ENCODE measurements at regions not wholly inside any gene's neighbourhood (a gene's known extent, or its start where the extent isn't known, plus 50 kb on each side); places are given as distances from the start of the nearest gene placed in this dataset.

GRCh38 chr6:43940071-43940392, 170.0 kb downstream of the VEGFA start:
- TF ChIP-seq PATZ1 (CRISPR knock-in tag; IDR thresholded peaks at IDR 0.05; ENCODE audit: borderline replicate concordance), result no peak
- no peak for TF ChIP-seq SNAI2 (CRISPR knock-in tag; IDR thresholded peaks at IDR 0.05)
- no peak for TF ChIP-seq RARB (CRISPR knock-in tag; IDR thresholded peaks at IDR 0.05)
- no peak for TF ChIP-seq TSHZ2 (CRISPR knock-in tag; IDR thresholded peaks at IDR 0.05)
- no peak for TF ChIP-seq PPARA (CRISPR knock-in tag; IDR thresholded peaks at IDR 0.05; ENCODE audit: borderline replicate concordance)
- ATAC-seq, result no peak

GRCh38 chr6:43939281-43940070, 169.5 kb downstream of the VEGFA start:
- no peak for TF ChIP-seq ISL1 (CRISPR knock-in tag; IDR thresholded peaks at IDR 0.05)
- TF ChIP-seq TSHZ2 (CRISPR knock-in tag; IDR thresholded peaks at IDR 0.05), result no peak
- no peak for TF ChIP-seq ZC3H10 (CRISPR knock-in tag; IDR thresholded peaks at IDR 0.05)
- TF ChIP-seq ZFP3 (CRISPR knock-in tag; IDR thresholded peaks at IDR 0.05), result no peak
- no peak for TF ChIP-seq SNAI2 (CRISPR knock-in tag; IDR thresholded peaks at IDR 0.05)
- TF ChIP-seq CREB5 (CRISPR knock-in tag; IDR thresholded peaks at IDR 0.05; ENCODE audit: low read depth), result no peak
- no peak for TF ChIP-seq GLIS3 (CRISPR knock-in tag; IDR thresholded peaks at IDR 0.05)
- no peak for ATAC-seq

GRCh38 chr6:43938178-43939105, 168.4 kb downstream of the VEGFA start:
- ATAC-seq, result no peak
- TF ChIP-seq ISL1 (CRISPR knock-in tag; IDR thresholded peaks at IDR 0.05) (no peak), ZFP3 (CRISPR knock-in tag; IDR thresholded peaks at IDR 0.05) (no peak), ESRRG (CRISPR knock-in tag; IDR thresholded peaks at IDR 0.05) (no peak)

GRCh38 chr6:43937236-43938177, 167.5 kb downstream of the VEGFA start:
- ATAC-seq, result peak; percentile 12; the same call in 2 of the 3 replicates
- no peak for TF ChIP-seq BACH2 (CRISPR knock-in tag; IDR thresholded peaks at IDR 0.05; ENCODE audit: borderline replicate concordance)
- TF ChIP-seq ZC3H10 (CRISPR knock-in tag; IDR thresholded peaks at IDR 0.05), result no peak
- no peak for TF ChIP-seq ZNF8 (CRISPR knock-in tag; IDR thresholded peaks at IDR 0.05)
- no peak for TF ChIP-seq PATZ1 (CRISPR knock-in tag; IDR thresholded peaks at IDR 0.05; ENCODE audit: borderline replicate concordance)
- no peak for TF ChIP-seq ESRRG (CRISPR knock-in tag; IDR thresholded peaks at IDR 0.05)
- no peak for TF ChIP-seq ZFP3 (CRISPR knock-in tag; IDR thresholded peaks at IDR 0.05)
- TF ChIP-seq PPARA (CRISPR knock-in tag; IDR thresholded peaks at IDR 0.05; ENCODE audit: borderline replicate concordance), result no peak
- TF ChIP-seq, protein P1, sequence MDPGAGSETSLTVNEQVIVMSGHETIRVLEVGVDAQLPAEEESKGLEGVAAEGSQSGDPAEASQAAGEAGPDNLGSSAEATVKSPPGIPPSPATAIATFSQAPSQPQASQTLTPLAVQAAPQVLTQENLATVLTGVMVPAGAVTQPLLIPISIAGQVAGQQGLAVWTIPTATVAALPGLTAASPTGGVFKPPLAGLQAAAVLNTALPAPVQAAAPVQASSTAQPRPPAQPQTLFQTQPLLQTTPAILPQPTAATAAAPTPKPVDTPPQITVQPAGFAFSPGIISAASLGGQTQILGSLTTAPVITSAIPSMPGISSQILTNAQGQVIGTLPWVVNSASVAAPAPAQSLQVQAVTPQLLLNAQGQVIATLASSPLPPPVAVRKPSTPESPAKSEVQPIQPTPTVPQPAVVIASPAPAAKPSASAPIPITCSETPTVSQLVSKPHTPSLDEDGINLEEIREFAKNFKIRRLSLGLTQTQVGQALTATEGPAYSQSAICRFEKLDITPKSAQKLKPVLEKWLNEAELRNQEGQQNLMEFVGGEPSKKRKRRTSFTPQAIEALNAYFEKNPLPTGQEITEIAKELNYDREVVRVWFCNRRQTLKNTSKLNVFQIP (CRISPR knock-in tag; IDR thresholded peaks at IDR 0.05; ENCODE audit: borderline replicate concordance, low read depth), result no peak
- no peak for TF ChIP-seq ZNF565 (CRISPR knock-in tag; conservative IDR thresholded peaks at IDR 0.05; ENCODE audit: low read depth)
- no peak for TF ChIP-seq CREB5 (CRISPR knock-in tag; IDR thresholded peaks at IDR 0.05; ENCODE audit: low read depth)
- no peak for TF ChIP-seq ZNF70 (CRISPR knock-in tag; IDR thresholded peaks at IDR 0.05)
